Neural progenitor cell (in vitro differentiated cells): ENCODE measurements at regions not wholly inside any gene's neighbourhood (a gene's known extent, or its start where the extent isn't known, plus 50 kb on each side); places are given as distances from the start of the nearest gene placed in this dataset.

Experiments used
- DNase-seq: peaks from one replicate; pipeline ENCODE4 v3.0.0-alpha.2; 2016; ENCODE audit warnings: low spot score
- H2AFZ ChIP-seq: fragments of 200-600 bp; sonication (generic); replicated peaks from 2 replicates; pipeline ENCODE4 v1.6.1; 2016; ENCODE audit warnings: antibody characterized with exemption
- H3F3A ChIP-seq: fragments of 200-600 bp; sonication (generic); 2 replicates; pipeline ENCODE4 v1.6.1; 2016; ENCODE audit warnings: antibody characterized with exemption, low read depth
- H3K27ac ChIP-seq: fragments of 200-600 bp; sonication (generic); 2 replicates; pipeline ENCODE4 v1.5.1; 2016; ENCODE audit warnings: mild to moderate bottlenecking
- H3K27me3 ChIP-seq: fragments of 200-600 bp; sonication (generic); 2 replicates; pipeline ENCODE4 v1.6.1; 2016; ENCODE audit warnings: mild to moderate bottlenecking, moderate library complexity
- H3K36me3 ChIP-seq: fragments of 200-600 bp; sonication (generic); 2 replicates; pipeline ENCODE4 v1.5.1; 2016
- H3K4me1 ChIP-seq: fragments of 200-600 bp; sonication (generic); 2 replicates; pipeline ENCODE4 v1.6.1; 2016; ENCODE audit warnings: mixed run types
- H3K4me2 ChIP-seq: fragments of 200-600 bp; sonication (generic); 2 replicates; pipeline ENCODE4 v1.6.1; 2016
- H3K4me3 ChIP-seq: fragments of 200-600 bp; sonication (generic); 2 replicates; pipeline ENCODE4 v1.5.1; 2016
- H3K79me2 ChIP-seq: fragments of 200-600 bp; sonication (generic); 2 replicates; pipeline ENCODE4 v1.6.1; 2016; ENCODE audit warnings: low read depth
- H3K9ac ChIP-seq: fragments of 200-600 bp; sonication (generic); 2 replicates; pipeline ENCODE4 v1.6.1; 2016
- H3K9me3 ChIP-seq: fragments of 200-600 bp; sonication (generic); 2 replicates; pipeline ENCODE4 v1.5.1; 2016; ENCODE audit warnings: low read depth
- H4K20me1 ChIP-seq: fragments of 200-600 bp; sonication (generic); 2 replicates; pipeline ENCODE4 v1.6.1; 2016; ENCODE audit warnings: low read depth
- H3K27ac Mint-ChIP-seq: 3 replicates; pipeline ENCODE4 v1.8.0; 2021; ENCODE audit warnings: mixed read lengths
- H3K27me3 Mint-ChIP-seq: 2 replicates; pipeline ENCODE4 v1.8.0; 2022; ENCODE audit warnings: low read depth, mild to moderate bottlenecking, inconsistent platforms, moderate library complexity, mixed read lengths; ENCODE audit not compliant: insufficient read depth
- H3K36me3 Mint-ChIP-seq: 3 replicates; pipeline ENCODE4 v1.8.0; 2021; ENCODE audit warnings: mixed read lengths
- H3K4me1 Mint-ChIP-seq: 3 replicates; pipeline ENCODE4 v1.8.0; 2021; ENCODE audit warnings: mixed read lengths
- H3K4me3 Mint-ChIP-seq: 3 replicates; pipeline ENCODE4 v1.8.0; 2021; ENCODE audit warnings: mild to moderate bottlenecking, moderate library complexity, mixed read lengths
- H3K9me3 Mint-ChIP-seq: 3 replicates; pipeline ENCODE4 v1.8.0; 2020; ENCODE audit warnings: mixed read lengths
- CTCF ChIP-seq: fragments of 200-600 bp; sonication (generic); IDR thresholded peaks from 2 replicates; pipeline ENCODE4 v1.5.1; 2017; ENCODE audit warnings: antibody characterized with exemption, mild to moderate bottlenecking
- EZH2 ChIP-seq: fragments of 200-600 bp; sonication (generic); IDR thresholded peaks from 2 replicates; pipeline ENCODE4 v1.6.1; 2017; ENCODE audit warnings: antibody characterized with exemption, mild to moderate bottlenecking, moderate library complexity
- EZH2phosphoT487 ChIP-seq: fragments of 200-600 bp; sonication (generic); IDR thresholded peaks from 2 replicates; pipeline ENCODE4 v1.6.1; 2017; ENCODE audit warnings: antibody characterized with exemption

GRCh38 chr16:79980650-79981521 lies 380.3 kb upstream of the MAF start:
- H3K36me3 Mint-ChIP-seq: no peaks in the 10 kb centered on the region
- no peak for TF ChIP-seq EZH2phosphoT487
- no peak for TF ChIP-seq CTCF
- no peak overlapping the region for H3K9ac ChIP-seq
- no peak overlapping the region for H2AFZ ChIP-seq
- H3K4me3 Mint-ChIP-seq: no peak overlapping the region
- H3K36me3 ChIP-seq: no peaks in the 10 kb centered on the region
- DNase-seq: peak; percentile 59
- peaks cover 11% of the 10 kb centered on the region for H3K4me1 ChIP-seq
- H3K27me3 ChIP-seq: no peaks in the 10 kb centered on the region
- no peaks in the 10 kb centered on the region for H3K9me3 ChIP-seq
- H3K4me2 ChIP-seq: peak overlapping the region; percentile 22
- no peaks in the 10 kb centered on the region for H3K9me3 Mint-ChIP-seq
- no peaks in the 10 kb centered on the region for H3F3A ChIP-seq
- H3K27ac ChIP-seq: no peak overlapping the region
- H4K20me1 ChIP-seq: no peaks in the 10 kb centered on the region
- H3K79me2 ChIP-seq: no peaks in the 10 kb centered on the region
- H3K27me3 Mint-ChIP-seq: peaks cover 3% of the 10 kb centered on the region
- H3K4me1 Mint-ChIP-seq: peaks cover 2% of the 10 kb centered on the region
- no peak overlapping the region for H3K4me3 ChIP-seq
- H3K27ac Mint-ChIP-seq: no peak overlapping the region

GRCh38 chr16:79977940-79978836 lies 377.7 kb upstream of the MAF start:
- Mint-ChIP-seq H3K4me3 (no peak overlapping the region), H3K36me3 (no peaks in the 10 kb centered on the region), H3K9me3 (no peaks in the 10 kb centered on the region), H3K4me1 (peaks cover 2% of the 10 kb centered on the region), H3K27ac (no peak overlapping the region), H3K27me3 (peaks cover 5% of the 10 kb centered on the region)
- Histone ChIP-seq H4K20me1 (no peaks in the 10 kb centered on the region), H3K36me3 (no peaks in the 10 kb centered on the region), H3K4me2 (no peak overlapping the region), H3K4me1 (peaks cover 11% of the 10 kb centered on the region), H3K79me2 (no peaks in the 10 kb centered on the region), H3K4me3 (no peak overlapping the region), H3K27me3 (no peaks in the 10 kb centered on the region), H3K9ac (no peak overlapping the region), H3K9me3 (no peaks in the 10 kb centered on the region), H2AFZ (no peak overlapping the region), H3K27ac (no peak overlapping the region), H3F3A (no peaks in the 10 kb centered on the region)
- DNase-seq: no peak
- no peak for TF ChIP-seq EZH2
- no peak for TF ChIP-seq CTCF
- no peak for TF ChIP-seq EZH2phosphoT487

- Histone ChIP-seq H3K27me3 (no peaks in the 10 kb centered on the region), H3K36me3 (no peaks in the 10 kb centered on the region), H3K9me3 (no peaks in the 10 kb centered on the region), H4K20me1 (no peaks in the 10 kb centered on the region), H3K9ac (no peak overlapping the region), H3K79me2 (no peaks in the 10 kb centered on the region), H3F3A (no peaks in the 10 kb centered on the region), H3K4me3 (no peak overlapping the region), H3K27ac (no peak overlapping the region), H2AFZ (no peak overlapping the region), H3K4me2 (no peak overlapping the region), H3K4me1 (no peaks in the 10 kb centered on the region)
- no peak for TF ChIP-seq EZH2
- TF ChIP-seq CTCF: no peak
- TF ChIP-seq EZH2phosphoT487: no peak
- H3K4me3 Mint-ChIP-seq: no peak overlapping the region
- no peak for DNase-seq
- H3K36me3 Mint-ChIP-seq: no peaks in the 10 kb centered on the region
- H3K9me3 Mint-ChIP-seq: no peaks in the 10 kb centered on the region
- H3K27ac Mint-ChIP-seq: no peak overlapping the region
- H3K4me1 Mint-ChIP-seq: no peaks in the 10 kb centered on the region
- H3K27me3 Mint-ChIP-seq: peaks cover 8% of the 10 kb centered on the region
Measured at GRCh38 chr16:79973320-79973719, 372.8 kb upstream of the MAF start.
